PFSK-1 (cell line): ENCODE measurements at regions not wholly inside any gene's neighbourhood (a gene's known extent, or its start where the extent isn't known, plus 50 kb on each side); places are given as distances from the start of the nearest gene placed in this dataset.

Source experiments
- FOXP2 ChIP-seq: optimal IDR thresholded peaks from 2 replicates; pipeline ENCODE3; 2011; ENCODE audit warnings: borderline replicate concordance, control low read depth, inconsistent platforms; ENCODE audit not compliant: insufficient read depth; ENCODE audit errors: extremely low read length, extremely low read depth
- POLR2AphosphoS5 ChIP-seq: IDR thresholded peaks from 2 replicates; pipeline ENCODE4 v1.6.1; 2012; ENCODE audit warnings: low read depth, mild to moderate bottlenecking, control low read depth, low read length, moderate library complexity
- REST ChIP-seq, 2 experiments: IDR thresholded peaks; 2 replicates each; pipeline versions ENCODE4 v1.6.1 to v1.8.0; 2011 to 2012; ENCODE audit warnings: low read depth in 2 of 2, low read length in 2 of 2, control low read depth in 1 of 2, inconsistent platforms in 1 of 2, mild to moderate bottlenecking in 1 of 2, moderate library complexity in 1 of 2; ENCODE audit not compliant: insufficient read depth in 1 of 2
- SIN3A ChIP-seq: IDR thresholded peaks from 2 replicates; pipeline ENCODE4 v1.6.1; 2012; ENCODE audit warnings: mild to moderate bottlenecking, low read length, moderate library complexity, borderline replicate concordance; ENCODE audit not compliant: insufficient read depth
- TAF1 ChIP-seq: IDR thresholded peaks from 2 replicates; pipeline ENCODE4 v1.6.1; 2012; ENCODE audit warnings: low read length, control low read depth, borderline replicate concordance; ENCODE audit not compliant: insufficient read depth

GRCh38 chr9:2916382-2916985 lies 72.6 kb upstream of the PUM3 start:
- TF ChIP-seq FOXP2 (no peak), TAF1 (no peak), POLR2AphosphoS5 (no peak)

GRCh38 chr9:2913026-2913425 lies 69.1 kb upstream of the PUM3 start:
- TF ChIP-seq POLR2AphosphoS5 (no peak), FOXP2 (no peak)

- no peak for TF ChIP-seq SIN3A
- no peak for TF ChIP-seq REST (IDR thresholded peaks at IDR 0.05; ENCODE audit: insufficient read depth in 1 of 2, low read depth in 2 of 2, low read length in 2 of 2)
- no peak for TF ChIP-seq POLR2AphosphoS5
- TF ChIP-seq FOXP2, result no peak
- TF ChIP-seq TAF1, result no peak
Observed at GRCh38 chr9:2907411-2907810, 63.5 kb upstream of the PUM3 start.

- TF ChIP-seq FOXP2 (no peak), REST (IDR thresholded peaks at IDR 0.05; ENCODE audit: insufficient read depth in 1 of 2, low read depth in 2 of 2, low read length in 2 of 2) (no peak), TAF1 (no peak), SIN3A (no peak), POLR2AphosphoS5 (no peak)
Observed at GRCh38 chr9:2904242-2904930, 60.5 kb upstream of the PUM3 start.
